Neural progenitor cell (in vitro differentiated cells): ENCODE measurements at regions not wholly inside any gene's neighbourhood (a gene's known extent, or its start where the extent isn't known, plus 50 kb on each side); places are given as distances from the start of the nearest gene placed in this dataset.

Experiments used
- DNase-seq: peaks from one replicate; pipeline ENCODE4 v3.0.0-alpha.2; 2016; ENCODE audit warnings: low spot score
- H2AFZ ChIP-seq: fragments of 200-600 bp; sonication (generic); replicated peaks from 2 replicates; pipeline ENCODE4 v1.6.1; 2016; ENCODE audit warnings: antibody characterized with exemption
- H3F3A ChIP-seq: fragments of 200-600 bp; sonication (generic); 2 replicates; pipeline ENCODE4 v1.6.1; 2016; ENCODE audit warnings: antibody characterized with exemption, low read depth
- H3K27ac ChIP-seq: fragments of 200-600 bp; sonication (generic); 2 replicates; pipeline ENCODE4 v1.5.1; 2016; ENCODE audit warnings: mild to moderate bottlenecking
- H3K27me3 ChIP-seq: fragments of 200-600 bp; sonication (generic); 2 replicates; pipeline ENCODE4 v1.6.1; 2016; ENCODE audit warnings: mild to moderate bottlenecking, moderate library complexity
- H3K36me3 ChIP-seq: fragments of 200-600 bp; sonication (generic); 2 replicates; pipeline ENCODE4 v1.5.1; 2016
- H3K4me1 ChIP-seq: fragments of 200-600 bp; sonication (generic); 2 replicates; pipeline ENCODE4 v1.6.1; 2016; ENCODE audit warnings: mixed run types
- H3K4me2 ChIP-seq: fragments of 200-600 bp; sonication (generic); 2 replicates; pipeline ENCODE4 v1.6.1; 2016
- H3K4me3 ChIP-seq: fragments of 200-600 bp; sonication (generic); 2 replicates; pipeline ENCODE4 v1.5.1; 2016
- H3K79me2 ChIP-seq: fragments of 200-600 bp; sonication (generic); 2 replicates; pipeline ENCODE4 v1.6.1; 2016; ENCODE audit warnings: low read depth
- H3K9ac ChIP-seq: fragments of 200-600 bp; sonication (generic); 2 replicates; pipeline ENCODE4 v1.6.1; 2016
- H3K9me3 ChIP-seq: fragments of 200-600 bp; sonication (generic); 2 replicates; pipeline ENCODE4 v1.5.1; 2016; ENCODE audit warnings: low read depth
- H4K20me1 ChIP-seq: fragments of 200-600 bp; sonication (generic); 2 replicates; pipeline ENCODE4 v1.6.1; 2016; ENCODE audit warnings: low read depth
- H3K27ac Mint-ChIP-seq: 3 replicates; pipeline ENCODE4 v1.8.0; 2021; ENCODE audit warnings: mixed read lengths
- H3K27me3 Mint-ChIP-seq: 2 replicates; pipeline ENCODE4 v1.8.0; 2022; ENCODE audit warnings: low read depth, mild to moderate bottlenecking, inconsistent platforms, moderate library complexity, mixed read lengths; ENCODE audit not compliant: insufficient read depth
- H3K36me3 Mint-ChIP-seq: 3 replicates; pipeline ENCODE4 v1.8.0; 2021; ENCODE audit warnings: mixed read lengths
- H3K4me1 Mint-ChIP-seq: 3 replicates; pipeline ENCODE4 v1.8.0; 2021; ENCODE audit warnings: mixed read lengths
- H3K4me3 Mint-ChIP-seq: 3 replicates; pipeline ENCODE4 v1.8.0; 2021; ENCODE audit warnings: mild to moderate bottlenecking, moderate library complexity, mixed read lengths
- H3K9me3 Mint-ChIP-seq: 3 replicates; pipeline ENCODE4 v1.8.0; 2020; ENCODE audit warnings: mixed read lengths
- EZH2 ChIP-seq: fragments of 200-600 bp; sonication (generic); IDR thresholded peaks from 2 replicates; pipeline ENCODE4 v1.6.1; 2017; ENCODE audit warnings: antibody characterized with exemption, mild to moderate bottlenecking, moderate library complexity
- EZH2phosphoT487 ChIP-seq: fragments of 200-600 bp; sonication (generic); IDR thresholded peaks from 2 replicates; pipeline ENCODE4 v1.6.1; 2017; ENCODE audit warnings: antibody characterized with exemption
- TF ChIP-seq, protein P1 (sequence below): fragments of 200-600 bp; sonication (generic); IDR thresholded peaks from 2 replicates; pipeline ENCODE4 v1.5.1; 2017; ENCODE audit warnings: antibody characterized with exemption, mild to moderate bottlenecking

DNA sequence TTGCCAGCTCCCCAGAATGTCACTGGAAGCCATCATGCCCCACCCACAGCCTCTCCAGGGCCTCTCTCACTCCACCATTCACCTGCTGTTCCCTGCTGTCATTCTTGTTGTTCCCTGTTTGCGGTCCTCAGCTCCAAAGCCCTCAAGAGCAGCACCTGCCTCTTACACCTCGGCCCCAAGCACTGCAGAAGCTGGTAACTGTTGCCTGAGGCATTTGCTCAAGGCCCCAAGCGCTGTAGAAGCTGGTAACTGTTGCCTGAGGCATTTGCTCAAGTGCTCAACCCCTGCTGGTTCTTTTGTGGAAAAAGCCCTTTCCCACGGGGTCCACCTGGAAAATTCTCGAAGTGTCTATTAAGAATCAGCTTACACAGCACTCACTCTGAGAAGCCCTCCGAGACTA lies 78.0 kb downstream of the ARL6IP4 start:
- no peak overlapping the region for H3K27ac Mint-ChIP-seq
- no peak overlapping the region for H3K4me2 ChIP-seq

DNA sequence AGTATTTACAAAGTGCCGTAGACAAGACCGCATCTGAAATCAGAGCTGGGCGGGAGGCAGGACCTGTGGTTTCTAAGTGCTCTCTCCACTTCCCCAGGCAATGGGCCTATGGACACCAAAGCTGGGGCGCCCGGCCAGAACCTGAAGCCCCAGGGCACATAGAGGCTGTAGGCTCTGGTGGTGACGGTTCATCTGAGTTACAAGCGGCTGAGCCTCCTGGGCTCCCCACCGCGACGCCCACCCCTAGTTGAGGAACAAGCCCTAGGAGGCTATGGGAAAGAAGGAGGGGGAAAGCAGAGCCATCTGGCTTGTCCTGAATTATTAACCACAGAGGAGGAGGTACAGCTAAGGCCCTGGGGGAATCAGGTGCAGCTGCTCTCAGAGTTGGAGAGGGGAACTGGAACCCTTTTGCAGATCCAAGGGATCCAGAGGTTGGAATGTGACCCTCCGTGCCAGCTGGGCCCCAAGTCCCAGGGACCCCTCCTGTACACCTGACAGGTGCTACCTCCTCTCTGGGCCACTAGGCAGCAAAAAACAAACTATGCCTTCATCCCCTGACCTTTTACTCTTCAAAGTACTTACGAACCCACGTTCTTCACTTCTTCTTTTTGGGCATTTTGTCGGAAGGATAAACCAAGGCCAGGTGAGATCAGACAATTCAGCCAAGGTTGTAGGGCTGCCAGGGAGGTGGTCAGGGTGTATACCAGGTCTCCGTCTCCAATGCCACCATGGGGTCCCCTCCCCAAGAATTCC lies 77.2 kb downstream of the ARL6IP4 start:
- H3K9ac ChIP-seq: no peak overlapping the region
- H2AFZ ChIP-seq: no peak overlapping the region
- Mint-ChIP-seq H3K27ac (no peak overlapping the region), H3K4me3 (no peak overlapping the region), H3K4me1 (peaks cover 34% of the 10 kb centered on the region), H3K27me3 (peaks cover 8% of the 10 kb centered on the region), H3K9me3 (no peaks in the 10 kb centered on the region), H3K36me3 (peaks cover 1% of the 10 kb centered on the region)
- H3K27ac ChIP-seq: no peak overlapping the region
- DNase-seq: no peak
- no peaks in the 10 kb centered on the region for H3K4me1 ChIP-seq
- no peaks in the 10 kb centered on the region for H3K79me2 ChIP-seq
- TF ChIP-seq, protein P1, sequence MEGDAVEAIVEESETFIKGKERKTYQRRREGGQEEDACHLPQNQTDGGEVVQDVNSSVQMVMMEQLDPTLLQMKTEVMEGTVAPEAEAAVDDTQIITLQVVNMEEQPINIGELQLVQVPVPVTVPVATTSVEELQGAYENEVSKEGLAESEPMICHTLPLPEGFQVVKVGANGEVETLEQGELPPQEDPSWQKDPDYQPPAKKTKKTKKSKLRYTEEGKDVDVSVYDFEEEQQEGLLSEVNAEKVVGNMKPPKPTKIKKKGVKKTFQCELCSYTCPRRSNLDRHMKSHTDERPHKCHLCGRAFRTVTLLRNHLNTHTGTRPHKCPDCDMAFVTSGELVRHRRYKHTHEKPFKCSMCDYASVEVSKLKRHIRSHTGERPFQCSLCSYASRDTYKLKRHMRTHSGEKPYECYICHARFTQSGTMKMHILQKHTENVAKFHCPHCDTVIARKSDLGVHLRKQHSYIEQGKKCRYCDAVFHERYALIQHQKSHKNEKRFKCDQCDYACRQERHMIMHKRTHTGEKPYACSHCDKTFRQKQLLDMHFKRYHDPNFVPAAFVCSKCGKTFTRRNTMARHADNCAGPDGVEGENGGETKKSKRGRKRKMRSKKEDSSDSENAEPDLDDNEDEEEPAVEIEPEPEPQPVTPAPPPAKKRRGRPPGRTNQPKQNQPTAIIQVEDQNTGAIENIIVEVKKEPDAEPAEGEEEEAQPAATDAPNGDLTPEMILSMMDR: no peak
- no peak for TF ChIP-seq EZH2
- no peak for TF ChIP-seq EZH2phosphoT487
- H3K4me3 ChIP-seq: no peak overlapping the region
- H3F3A ChIP-seq: no peaks in the 10 kb centered on the region
- no peaks in the 10 kb centered on the region for H3K9me3 ChIP-seq
- H3K36me3 ChIP-seq: no peaks in the 10 kb centered on the region
- H3K27me3 ChIP-seq: no peaks in the 10 kb centered on the region
- H4K20me1 ChIP-seq: no peaks in the 10 kb centered on the region
- no peak overlapping the region for H3K4me2 ChIP-seq

More for the DNA sequence above, 78.0 kb downstream of the ARL6IP4 start:
- Mint-ChIP-seq H3K4me1 (peaks cover 35% of the 10 kb centered on the region), H3K27me3 (peaks cover 8% of the 10 kb centered on the region), H3K9me3 (no peaks in the 10 kb centered on the region), H3K36me3 (peaks cover 1% of the 10 kb centered on the region), H3K4me3 (no peak overlapping the region)
- H3K9me3 ChIP-seq: no peaks in the 10 kb centered on the region
- H3K36me3 ChIP-seq: no peaks in the 10 kb centered on the region
- no peak overlapping the region for H3K4me3 ChIP-seq
- H3K27me3 ChIP-seq: no peaks in the 10 kb centered on the region
- H3K9ac ChIP-seq: no peak overlapping the region
- H3F3A ChIP-seq: no peaks in the 10 kb centered on the region
- no peak overlapping the region for H2AFZ ChIP-seq
- H4K20me1 ChIP-seq: no peaks in the 10 kb centered on the region
- H3K27ac ChIP-seq: no peak overlapping the region
- no peaks in the 10 kb centered on the region for H3K79me2 ChIP-seq
- TF ChIP-seq, protein P1: no peak
- TF ChIP-seq EZH2 (no peak), EZH2phosphoT487 (no peak)
- DNase-seq: no peak
- no peaks in the 10 kb centered on the region for H3K4me1 ChIP-seq

DNA sequence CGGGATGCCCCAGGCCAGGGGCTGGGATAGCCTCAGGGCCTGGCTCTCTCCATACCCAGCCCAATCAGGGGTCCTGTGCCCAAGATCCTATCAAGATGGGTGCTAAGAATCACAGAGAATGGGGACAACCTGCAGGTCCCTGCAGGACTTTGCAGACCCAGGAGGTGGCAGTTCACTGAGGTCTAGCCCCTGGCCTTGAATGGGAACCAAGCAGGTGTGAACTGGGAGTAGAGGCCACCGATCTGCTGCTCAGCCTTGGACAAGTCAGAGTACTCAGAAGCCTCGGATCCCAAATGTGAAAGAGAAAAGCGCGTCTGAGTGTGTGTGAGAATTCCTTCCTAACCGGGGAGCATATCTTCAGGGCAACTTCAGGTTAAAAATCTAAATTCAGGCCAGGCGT lies 76.2 kb downstream of the ARL6IP4 start:
- H3K27ac Mint-ChIP-seq: no peak overlapping the region

More for the DNA sequence above, 76.2 kb downstream of the ARL6IP4 start:
- no peaks in the 10 kb centered on the region for H3K9me3 Mint-ChIP-seq
- peaks cover 1% of the 10 kb centered on the region for H3K36me3 Mint-ChIP-seq
- Histone ChIP-seq H3K27ac (no peak overlapping the region), H2AFZ (no peak overlapping the region), H3K4me3 (no peak overlapping the region), H3F3A (no peaks in the 10 kb centered on the region), H4K20me1 (no peaks in the 10 kb centered on the region), H3K9ac (no peak overlapping the region), H3K4me1 (no peaks in the 10 kb centered on the region), H3K36me3 (no peaks in the 10 kb centered on the region), H3K4me2 (no peak overlapping the region), H3K27me3 (no peaks in the 10 kb centered on the region), H3K9me3 (no peaks in the 10 kb centered on the region), H3K79me2 (no peaks in the 10 kb centered on the region)
- H3K4me1 Mint-ChIP-seq: peaks cover 32% of the 10 kb centered on the region
- no peak overlapping the region for H3K4me3 Mint-ChIP-seq
- peaks cover 8% of the 10 kb centered on the region for H3K27me3 Mint-ChIP-seq
- no peak for DNase-seq
- TF ChIP-seq, protein P1: no peak
- TF ChIP-seq EZH2phosphoT487 (no peak), EZH2 (no peak)
